CD4-positive, alpha-beta T cell treated with Interleukin-15 for 4 hours (primary cell): ENCODE measurements at regions not wholly inside any gene's neighbourhood (a gene's known extent, or its start where the extent isn't known, plus 50 kb on each side); places are given as distances from the start of the nearest gene placed in this dataset.
"Not testable (repeated sequence)": the region's sequence is repeated elsewhere in the genome, so short reads cannot be mapped to it uniquely, and the experiment has no call there.

Source experiments
- DNase-seq: peaks from one replicate; pipeline ENCODE4 v3.0.0-alpha.2; 2020; ENCODE audit warnings: low spot score

DNA sequence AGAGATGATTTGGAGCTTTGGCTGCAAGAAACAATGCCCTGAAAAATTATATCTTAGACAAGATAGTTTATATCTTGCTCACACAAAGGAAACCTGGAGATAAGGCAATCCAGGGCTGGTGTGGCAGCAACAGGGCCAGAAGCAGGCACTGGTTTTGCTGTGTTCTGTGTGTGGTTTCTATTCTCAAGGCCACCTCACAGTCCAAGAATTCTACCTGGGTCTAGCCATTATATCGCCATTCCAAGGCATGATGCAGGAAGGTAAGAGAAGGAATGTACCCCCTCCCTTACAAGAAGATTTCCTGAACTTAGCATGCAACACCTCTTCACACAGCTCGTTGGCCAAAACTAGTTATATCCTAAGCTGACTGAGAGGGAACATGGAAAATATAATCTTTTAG, 74.5 kb upstream of the MEGF10 start:
- no peak for DNase-seq

DNA sequence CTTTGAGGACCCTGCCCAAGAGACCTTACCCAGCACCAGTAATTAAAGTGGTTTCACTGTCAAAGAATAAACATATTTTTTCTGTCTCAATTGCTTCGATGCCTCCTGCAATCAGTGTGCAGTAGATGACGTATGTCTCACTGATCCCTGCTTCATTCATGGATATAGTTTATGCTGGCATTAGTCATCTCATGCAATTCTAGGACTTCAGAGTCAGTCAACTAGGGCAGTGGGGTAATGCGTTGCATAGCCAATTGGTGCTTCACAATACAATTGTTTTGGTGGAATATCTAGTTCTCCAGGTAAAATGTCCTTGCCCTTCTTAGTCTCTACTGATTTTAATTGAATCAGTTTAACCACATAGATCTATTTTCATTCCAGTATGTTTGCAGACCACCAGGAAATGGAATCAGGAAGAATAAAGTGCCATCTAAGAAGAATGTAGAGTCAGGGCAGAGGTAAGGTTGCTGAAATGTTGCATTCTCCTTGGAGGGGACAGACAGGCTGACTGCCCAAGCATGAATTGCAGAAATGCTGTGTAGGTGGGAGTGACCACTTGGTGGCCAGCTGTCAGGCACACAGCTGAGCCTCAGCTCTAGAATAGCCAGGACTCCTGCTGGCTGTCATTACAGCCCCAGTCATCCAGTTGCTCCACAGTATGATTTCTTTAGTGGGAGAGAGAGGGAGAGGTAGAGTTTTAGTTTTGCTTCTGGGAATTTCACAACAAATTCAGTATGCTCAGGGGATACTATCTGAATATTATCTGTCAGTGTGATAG, 73.5 kb upstream of the MEGF10 start:
- no peak for DNase-seq

DNA sequence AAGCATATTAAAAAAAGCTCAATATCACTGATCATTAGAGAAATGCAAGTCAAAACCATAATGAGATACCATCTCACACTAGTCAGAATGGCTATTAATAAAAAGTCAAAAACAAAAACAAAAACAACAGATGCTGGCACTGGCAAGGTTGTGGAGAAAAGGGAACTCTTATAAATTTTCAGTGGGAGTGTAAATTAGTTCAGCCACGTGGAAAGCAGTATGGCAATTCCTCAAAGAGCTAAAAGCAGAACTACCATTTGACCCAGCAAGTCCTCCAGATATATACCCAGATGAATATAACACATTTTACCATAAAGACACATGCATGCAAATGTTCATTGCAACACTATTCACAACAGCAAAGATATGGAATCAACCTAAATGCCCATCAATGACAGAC, 68.7 kb upstream of the MEGF10 start:
- not testable (repeated sequence) for DNase-seq

DNA sequence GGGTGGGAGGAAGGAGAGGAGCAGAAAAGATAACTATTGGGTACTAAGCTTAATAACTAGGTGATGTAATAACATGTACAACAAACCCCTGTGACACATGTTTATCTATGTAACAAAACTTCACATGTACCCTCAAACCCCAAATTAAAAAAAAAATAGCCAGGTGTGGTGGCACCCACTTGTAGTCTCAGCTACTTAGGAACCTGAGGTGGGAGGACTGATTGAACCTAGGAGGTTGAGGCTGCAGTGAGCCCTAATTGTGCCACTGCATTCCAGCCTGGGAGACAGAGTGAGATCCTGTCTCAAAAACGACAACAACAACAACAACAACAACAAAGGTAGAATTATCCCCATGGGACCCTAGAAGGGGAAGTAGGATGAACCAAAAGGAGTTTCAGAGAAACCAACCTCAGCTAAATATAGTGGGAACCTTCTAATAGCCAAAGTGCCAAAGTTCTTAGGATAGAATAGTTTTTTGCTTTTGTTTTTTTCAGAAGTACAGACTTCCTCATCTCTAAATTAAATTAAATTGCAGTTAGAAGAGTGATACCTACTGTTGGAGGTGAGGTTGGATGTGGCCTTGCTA, 67.9 kb upstream of the MEGF10 start:
- not testable (repeated sequence) for DNase-seq

DNA sequence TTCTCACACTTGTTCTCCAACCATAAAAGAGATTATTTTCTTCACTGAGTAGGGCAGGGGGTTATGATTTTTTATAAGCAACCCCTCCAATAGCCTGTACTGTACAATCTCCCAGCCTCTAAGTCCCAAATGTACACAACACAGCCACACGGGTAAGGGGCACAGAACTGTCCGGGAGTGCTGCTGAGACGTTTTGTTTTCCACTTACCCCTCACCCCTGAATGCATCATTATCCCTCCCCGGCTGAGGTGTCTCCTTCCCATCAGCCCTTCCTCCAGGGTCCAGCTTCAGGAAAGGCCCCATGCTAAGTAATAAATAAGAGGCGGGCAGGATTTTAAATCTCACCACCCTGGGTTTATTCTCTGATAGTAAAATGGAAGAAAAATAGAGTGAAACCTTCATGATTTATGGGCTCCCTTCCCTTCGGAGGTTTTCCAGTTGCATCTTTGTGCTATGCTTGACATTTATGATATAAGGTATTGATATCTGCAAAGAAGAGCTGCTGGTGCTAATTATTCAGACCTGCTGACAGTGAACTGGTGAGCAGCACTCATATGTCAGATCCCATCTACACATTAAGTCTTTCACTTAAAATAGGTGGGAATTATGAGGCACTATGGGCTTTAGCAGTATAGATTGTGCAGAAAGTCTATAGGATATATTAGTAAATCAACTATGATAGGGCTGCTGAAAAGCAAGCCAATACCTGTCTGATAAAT, 67.2 kb upstream of the MEGF10 start:
- DNase-seq, result no peak

DNA sequence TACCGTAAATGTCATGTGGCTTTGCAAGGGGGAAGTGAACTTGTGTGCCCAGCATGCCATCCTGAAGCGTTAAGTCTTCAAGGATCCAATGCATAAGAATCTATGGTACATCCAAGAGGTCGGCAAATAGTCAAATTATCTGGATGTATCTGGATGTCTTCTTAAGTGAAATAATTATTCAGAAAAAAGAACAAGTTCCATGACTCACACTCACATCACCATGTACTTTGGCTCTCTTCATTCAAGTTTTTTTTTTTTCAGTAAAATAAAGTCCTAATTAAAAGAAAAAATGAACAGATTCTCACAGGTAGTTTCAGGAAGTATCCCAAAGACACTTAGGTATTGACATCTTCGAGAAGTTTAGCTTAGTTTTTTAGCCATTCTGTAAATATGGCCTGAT, 62.7 kb upstream of the MEGF10 start:
- DNase-seq, result no peak

DNA sequence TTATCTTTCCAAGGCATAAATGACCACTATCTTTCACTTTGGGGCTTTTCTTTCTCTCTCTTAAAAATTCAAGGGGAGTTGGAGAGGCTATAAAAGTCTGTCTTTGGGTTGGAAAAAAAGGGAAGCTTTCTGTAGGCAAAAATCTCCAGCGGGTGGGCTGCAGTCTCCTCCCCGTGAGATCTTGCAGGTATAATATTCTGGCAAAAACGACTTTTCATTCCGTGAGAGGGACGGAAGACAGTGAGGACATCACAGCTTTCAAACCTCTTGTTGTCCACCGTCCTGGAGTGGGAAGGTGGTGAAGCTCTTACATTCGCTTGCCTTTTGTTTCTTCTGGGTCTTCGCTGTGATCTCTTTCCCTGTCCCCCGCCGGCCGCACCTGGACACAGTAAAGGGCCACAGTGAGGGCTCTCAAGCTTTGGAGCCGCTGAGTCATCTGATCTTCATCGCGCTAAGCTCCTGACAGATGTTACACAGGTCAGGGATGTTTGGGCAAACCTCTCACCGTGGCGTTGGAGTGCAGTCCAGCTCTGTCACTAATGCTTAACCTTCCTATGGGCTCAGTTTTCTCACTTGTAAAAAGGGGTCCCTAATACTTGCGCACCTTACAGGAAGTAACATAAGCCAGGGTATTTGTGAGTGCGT, 61.9 kb upstream of the MEGF10 start:
- no peak for DNase-seq

DNA sequence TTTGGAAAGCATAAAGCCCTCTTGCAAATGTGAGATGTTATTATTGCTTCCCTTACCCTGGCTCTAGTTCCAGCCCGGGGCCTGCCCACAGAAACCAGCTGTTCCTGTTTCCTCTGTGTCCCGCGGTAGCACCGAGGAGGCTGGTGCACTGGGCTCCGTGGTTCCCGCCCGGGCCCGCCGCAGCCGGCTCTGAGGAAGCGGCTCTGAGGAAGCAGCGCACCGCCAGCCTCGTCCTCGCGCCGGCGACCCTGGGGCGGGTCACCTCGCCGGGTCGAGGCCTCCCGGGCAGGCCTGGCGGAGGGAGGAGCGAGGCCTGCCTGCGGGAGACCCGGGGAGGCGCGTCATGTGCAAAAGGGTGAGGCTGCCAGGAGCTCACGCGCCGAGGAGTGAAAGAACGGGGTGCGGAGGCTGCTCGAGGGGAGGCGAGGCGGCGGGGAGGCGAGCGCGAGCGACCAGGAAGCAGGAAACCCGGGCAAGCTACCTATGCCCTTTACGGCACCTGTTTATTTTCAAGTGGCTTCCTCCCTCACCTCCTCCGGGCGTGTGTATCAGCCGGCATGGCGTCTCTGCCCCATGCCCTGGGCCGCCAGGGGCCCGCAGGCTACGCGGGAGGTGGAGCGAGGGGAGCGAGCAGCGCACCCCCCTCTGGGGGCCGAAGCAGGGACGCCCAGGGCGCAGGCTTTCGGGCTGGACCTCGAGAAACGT, 61.3 kb upstream of the MEGF10 start:
- peak; percentile 39 for DNase-seq

DNA sequence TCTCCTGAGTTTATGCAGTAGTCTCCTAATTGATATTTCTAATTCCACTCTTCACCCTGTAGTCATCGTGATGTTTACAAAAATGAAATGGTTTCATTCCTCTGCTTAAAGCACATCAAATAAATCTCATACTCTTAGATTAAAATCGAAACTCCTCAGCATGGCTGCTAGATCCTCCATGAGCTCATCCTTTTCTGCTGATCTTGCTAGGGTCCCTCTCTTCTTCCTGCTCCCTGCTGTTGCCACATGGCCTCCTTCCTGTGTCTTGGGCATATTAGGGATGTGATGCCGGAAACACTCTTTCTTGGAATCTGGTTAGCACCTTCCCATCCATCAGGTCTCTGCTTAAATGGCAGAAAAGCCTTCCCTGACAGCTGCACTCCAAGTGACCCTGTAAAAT, 59.5 kb upstream of the MEGF10 start:
- no peak for DNase-seq

DNA sequence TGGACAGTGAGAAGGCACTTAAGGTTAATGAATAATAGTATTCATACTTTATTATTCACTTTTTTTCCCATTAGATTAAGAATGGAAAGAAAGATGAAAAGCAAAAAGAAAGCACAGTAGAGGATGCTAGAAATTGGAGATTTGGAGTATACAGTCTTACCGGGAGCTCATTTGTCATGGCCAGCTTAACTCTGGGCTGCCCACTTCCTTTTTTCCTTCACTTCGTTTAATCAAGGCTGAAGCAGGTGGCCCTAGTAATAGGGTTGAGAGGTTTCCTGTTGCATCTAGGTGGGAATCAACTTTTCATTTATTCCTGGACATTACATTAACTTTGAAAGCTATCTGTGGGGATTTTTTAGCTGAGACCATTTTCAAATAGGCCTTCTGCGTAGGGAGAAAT, 57.0 kb upstream of the MEGF10 start:
- no peak for DNase-seq

DNA sequence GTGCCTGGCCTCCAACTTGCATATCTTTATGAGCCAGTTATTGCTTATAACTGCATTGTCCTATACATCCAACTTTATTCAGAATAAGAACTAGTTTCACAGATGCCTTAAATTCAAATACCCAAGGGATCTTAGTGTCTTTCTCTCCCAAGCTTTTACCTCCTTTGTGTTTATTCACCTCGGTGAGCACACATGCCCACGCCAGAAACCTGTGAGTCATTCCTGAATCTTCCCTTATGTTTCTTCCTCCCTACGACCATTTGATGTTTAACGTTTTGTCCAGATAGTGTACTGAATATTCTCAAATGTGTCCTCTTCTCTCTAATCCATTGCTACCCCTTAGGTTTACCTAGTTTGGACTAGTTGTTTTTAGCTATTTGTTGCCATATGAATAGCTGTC, 55.5 kb upstream of the MEGF10 start:
- DNase-seq, result no peak

DNA sequence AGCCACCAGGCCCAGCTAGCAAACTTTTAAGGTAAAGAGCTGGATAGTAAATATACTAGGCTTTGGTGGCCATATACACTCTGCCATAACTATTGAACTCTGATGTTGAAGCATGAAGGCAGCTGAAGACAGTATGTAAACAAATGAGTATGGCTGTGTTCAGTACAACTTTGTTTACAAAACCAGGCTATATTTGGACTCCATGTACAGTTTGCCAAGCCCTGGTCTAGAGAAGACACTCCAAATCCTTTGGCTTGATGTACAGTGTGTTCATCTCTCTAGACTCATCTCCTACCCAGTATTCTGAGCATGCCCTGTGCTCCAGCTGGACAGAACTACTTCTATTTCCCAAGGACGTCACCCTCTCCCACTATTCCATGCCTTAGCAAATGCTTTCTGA, 54.3 kb upstream of the MEGF10 start:
- no peak for DNase-seq
